ENCODE measurements at regions not wholly inside any gene's neighbourhood (a gene's known extent, or its start where the extent isn't known, plus 50 kb on each side); places are given as distances from the start of the nearest gene placed in this dataset.

DNA sequence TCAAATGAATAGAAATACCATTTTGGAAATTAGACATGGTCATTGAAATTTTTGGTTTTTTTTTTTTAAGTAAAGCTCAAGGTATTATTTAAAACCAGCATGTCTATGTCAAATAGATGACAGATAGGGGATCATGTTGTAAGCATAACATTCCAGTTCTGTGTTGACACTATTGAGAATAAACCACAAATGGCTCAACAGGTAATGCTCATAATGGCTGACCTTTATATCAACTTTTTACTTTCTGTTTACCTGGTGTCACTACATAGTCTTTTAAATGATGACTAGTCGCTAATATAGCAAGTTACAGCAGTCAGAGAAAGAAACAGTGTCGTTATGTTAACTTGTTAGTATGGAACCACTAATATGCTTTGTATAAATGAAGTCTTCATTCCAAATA lies 616.0 kb downstream of the GATA3 start:
- DNase-seq (ENCODE audit: low spot score) = no peak
- H3K9me3 ChIP-seq (ENCODE audit: control insufficient read depth in 4 of 4, low read length in 3 of 4) = peaks cover 0 to 5% (median under 1%) of the 10 kb centered on the region in 4 donors
- H3K9ac ChIP-seq (ENCODE audit: low read depth in 1 of 2, low read length in 2 of 2) = no peak overlapping the region
- TF ChIP-seq ATF3 (IDR thresholded peaks at IDR 0.05) (no peak), RAD21 (IDR thresholded peaks at IDR 0.05) (no peak), JUND (IDR thresholded peaks at IDR 0.05) (no peak), RXRA (IDR thresholded peaks at IDR 0.05) (no peak), YY1 (IDR thresholded peaks at IDR 0.05) (no peak), HNF4G (IDR thresholded peaks at IDR 0.05) (no peak)
- TF ChIP-seq, protein P1, sequence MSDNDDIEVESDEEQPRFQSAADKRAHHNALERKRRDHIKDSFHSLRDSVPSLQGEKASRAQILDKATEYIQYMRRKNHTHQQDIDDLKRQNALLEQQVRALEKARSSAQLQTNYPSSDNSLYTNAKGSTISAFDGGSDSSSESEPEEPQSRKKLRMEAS (IDR thresholded peaks at IDR 0.05) = no peak
- 65% methylated on average over 2 of the region's 2 CpGs for WGBS
- peaks cover 0 to 2% (median 0%) of the 10 kb centered on the region in 4 donors for H3K27me3 ChIP-seq (ENCODE audit: control insufficient read depth in 4 of 4, insufficient read depth in 4 of 4, low read length in 3 of 4)
- H3K36me3 ChIP-seq (ENCODE audit: control insufficient read depth in 4 of 4, insufficient read depth in 3 of 4, low read depth in 1 of 4, low read length in 3 of 4) = no peaks in the 10 kb centered on the region
- no peak overlapping the region for H3K4me3 ChIP-seq (ENCODE audit: low read depth in 1 of 3, low read length in 3 of 3)
- H3K27ac ChIP-seq (ENCODE audit: low read depth in 1 of 2, low read length in 2 of 2) = no peak overlapping the region
- no peaks in the 10 kb centered on the region for H3K4me1 ChIP-seq (ENCODE audit: control insufficient read depth in 4 of 4, insufficient read depth in 4 of 4, low read length in 3 of 4)

GRCh38 chr10:8674230-8674629 lies 619.7 kb downstream of the GATA3 start:
- WGBS = 63% methylated on average over 3 of the region's 3 CpGs
- Histone ChIP-seq H3K27ac (ENCODE audit: low read depth in 1 of 2, low read length in 2 of 2) (no peak overlapping the region), H3K4me3 (ENCODE audit: low read depth in 1 of 3, low read length in 3 of 3) (no peak overlapping the region)

More at GRCh38 chr10:8674230-8674629, 619.7 kb downstream of the GATA3 start:
- Histone ChIP-seq H3K9me3 (ENCODE audit: control insufficient read depth in 4 of 4, low read length in 3 of 4) (peaks cover 0 to 1% (median 0%) of the 10 kb centered on the region in 4 donors), H3K36me3 (ENCODE audit: control insufficient read depth in 4 of 4, insufficient read depth in 3 of 4, low read depth in 1 of 4, low read length in 3 of 4) (no peaks in the 10 kb centered on the region), H3K9ac (ENCODE audit: low read depth in 1 of 2, low read length in 2 of 2) (no peak overlapping the region), H3K27me3 (ENCODE audit: control insufficient read depth in 4 of 4, insufficient read depth in 4 of 4, low read length in 3 of 4) (no peaks in the 10 kb centered on the region), H3K4me1 (ENCODE audit: control insufficient read depth in 4 of 4, insufficient read depth in 4 of 4, low read length in 3 of 4) (no peaks in the 10 kb centered on the region)
- no peak for DNase-seq (ENCODE audit: low spot score)
- TF ChIP-seq, protein P1 (IDR thresholded peaks at IDR 0.05) = no peak
- no peak for TF ChIP-seq ZBTB33 (IDR thresholded peaks at IDR 0.05)
- no peak for TF ChIP-seq RXRA (IDR thresholded peaks at IDR 0.05)
- no peak for TF ChIP-seq NR2F2 (IDR thresholded peaks at IDR 0.05)
- no peak for TF ChIP-seq REST (IDR thresholded peaks at IDR 0.05)
- TF ChIP-seq ATF3 (IDR thresholded peaks at IDR 0.05) = no peak
